Lower lobe of right lung (tissue), 2 donors: ENCODE measurements at regions not wholly inside any gene's neighbourhood (a gene's known extent, or its start where the extent isn't known, plus 50 kb on each side); places are given as distances from the start of the nearest gene placed in this dataset.
A peak's percentile ranks its signal among the peaks of the same experiment; 100 is the strongest.
"Not testable (repeated sequence)": the region's sequence is repeated elsewhere in the genome, so short reads cannot be mapped to it uniquely, and the experiment has no call there.

Experiments used
- ATAC-seq, 2 donors: fragments of 200-7000 bp; cut with Tn5 transposase; one replicate each; pipeline ENCODE4 v1.9.1; 2020 to 2022; ENCODE audit warnings: mild to moderate bottlenecking in 2 of 2, moderate library complexity in 2 of 2
- DNase-seq: peaks from one replicate; pipeline ENCODE4 v3.0.0-alpha.2; 2020
- H3K27ac ChIP-seq: fragments of 200-600 bp; one replicate; pipeline ENCODE4 v1.8.0; 2022
- H3K27me3 ChIP-seq: fragments of 200-600 bp; one replicate; pipeline ENCODE4 v1.8.0; 2022; ENCODE audit warnings: low read depth
- H3K36me3 ChIP-seq: fragments of 200-600 bp; one replicate; pipeline ENCODE4 v1.8.0; 2022; ENCODE audit warnings: mild to moderate bottlenecking
- H3K4me1 ChIP-seq: fragments of 200-600 bp; one replicate; pipeline ENCODE4 v1.8.0; 2022
- H3K4me3 ChIP-seq: fragments of 200-600 bp; one replicate; pipeline ENCODE4 v1.8.0; 2022; ENCODE audit warnings: mild to moderate bottlenecking
- H3K9me3 ChIP-seq: fragments of 200-600 bp; one replicate; pipeline ENCODE4 v1.8.0; 2022
- CTCF ChIP-seq: fragments of 200-600 bp; IDR thresholded peaks from one replicate; pipeline ENCODE4 v1.8.0; 2022; ENCODE audit warnings: antibody characterized with exemption, mild to moderate bottlenecking
- intact Hi-C: fragments of 100-400 bp; cut with DNase I; formaldehyde crosslinking; loops from one replicate; pipeline ENCODE4 v1.11.0; 2022
- donor health status: DM: no; HTN: yes; CAD: no; lungs with severe emphysema.

- TF ChIP-seq CTCF = no peak
- H3K4me3 ChIP-seq = no peak overlapping the region
- intact Hi-C loops = no loop called here
- no peaks in the 10 kb centered on the region for H3K36me3 ChIP-seq
- H3K9me3 ChIP-seq = no peaks in the 10 kb centered on the region
- no peaks in the 10 kb centered on the region for H3K4me1 ChIP-seq
- DNase-seq (no peak), ATAC-seq (peak; percentile 56 to 59)
- H3K27me3 ChIP-seq = no peaks in the 10 kb centered on the region
- no peak overlapping the region for H3K27ac ChIP-seq
Observed at GRCh38 chr6:80508885-80509630, 402.6 kb downstream of the BCKDHB start.

DNA sequence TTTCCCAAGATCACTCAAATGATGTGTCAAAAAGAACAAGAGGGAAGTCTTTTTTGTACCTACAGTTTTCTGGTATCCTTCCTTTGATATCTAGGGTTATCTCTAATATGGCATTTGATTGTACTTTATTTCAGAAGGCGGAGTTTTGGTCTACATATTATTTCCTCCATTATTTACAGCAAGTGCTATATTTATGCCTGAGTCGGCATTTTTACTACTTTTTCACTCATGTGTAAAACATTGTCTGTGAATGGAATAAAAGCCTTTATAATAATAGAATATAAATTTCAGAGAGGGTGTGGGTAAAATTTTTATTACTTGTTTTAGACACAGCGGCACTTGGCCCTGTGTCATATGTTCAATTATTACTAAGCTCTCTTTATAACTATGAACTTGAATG is 398.4 kb downstream of the BCKDHB start:
- Histone ChIP-seq H3K4me3 (no peak overlapping the region), H3K27me3 (no peaks in the 10 kb centered on the region), H3K9me3 (no peaks in the 10 kb centered on the region), H3K27ac (no peak overlapping the region), H3K36me3 (no peaks in the 10 kb centered on the region), H3K4me1 (no peaks in the 10 kb centered on the region)
- TF ChIP-seq CTCF = no peak
- ATAC-seq = no peak
- intact Hi-C loops = no loop called here
- DNase-seq = no peak

- no peaks in the 10 kb centered on the region for H3K4me1 ChIP-seq
- H3K36me3 ChIP-seq = no peaks in the 10 kb centered on the region
- intact Hi-C loops = no loop called here
- H3K27ac ChIP-seq = no peak overlapping the region
- no peak for TF ChIP-seq CTCF
- H3K9me3 ChIP-seq = no peaks in the 10 kb centered on the region
- no peak overlapping the region for H3K4me3 ChIP-seq
- DNase-seq (no peak), ATAC-seq (no peak)
- no peaks in the 10 kb centered on the region for H3K27me3 ChIP-seq
Observed at GRCh38 chr6:80503660-80504059, 397.2 kb downstream of the BCKDHB start.

GRCh38 chr6:80502871-80503270 is 396.4 kb downstream of the BCKDHB start:
- H3K4me3 ChIP-seq = no peak overlapping the region
- ATAC-seq (no peak), DNase-seq (no peak)
- no peaks in the 10 kb centered on the region for H3K36me3 ChIP-seq
- no peak for TF ChIP-seq CTCF
- H3K27ac ChIP-seq = no peak overlapping the region
- no peaks in the 10 kb centered on the region for H3K27me3 ChIP-seq
- intact Hi-C loops = no loop called here
- H3K9me3 ChIP-seq = no peaks in the 10 kb centered on the region
- H3K4me1 ChIP-seq = no peaks in the 10 kb centered on the region

DNA sequence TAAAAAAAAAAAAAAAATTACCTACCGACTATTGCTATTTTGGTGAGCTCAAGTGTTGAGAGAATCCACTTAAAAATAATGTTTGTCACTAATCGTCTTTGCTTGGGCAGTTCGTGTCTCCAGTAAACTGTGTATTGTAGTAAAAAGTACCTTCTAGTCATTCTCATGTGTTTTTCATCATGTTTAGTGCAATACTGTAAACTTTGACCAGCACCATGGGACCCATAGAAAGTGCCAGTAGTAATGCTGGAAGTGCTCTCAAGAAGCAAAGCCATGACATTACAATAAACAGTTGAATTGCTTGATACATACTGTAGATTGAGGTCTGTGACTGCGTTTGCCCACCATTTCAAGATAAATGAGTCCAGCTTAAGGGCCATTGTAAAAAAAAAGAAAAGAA is 395.2 kb downstream of the BCKDHB start:
- Histone ChIP-seq H3K36me3 (no peaks in the 10 kb centered on the region), H3K27ac (no peak overlapping the region), H3K9me3 (no peaks in the 10 kb centered on the region), H3K27me3 (no peaks in the 10 kb centered on the region), H3K4me3 (no peak overlapping the region), H3K4me1 (no peaks in the 10 kb centered on the region)
- no peak for ATAC-seq
- no peak for DNase-seq
- no peak for TF ChIP-seq CTCF
- intact Hi-C loops = no loop called here

DNA sequence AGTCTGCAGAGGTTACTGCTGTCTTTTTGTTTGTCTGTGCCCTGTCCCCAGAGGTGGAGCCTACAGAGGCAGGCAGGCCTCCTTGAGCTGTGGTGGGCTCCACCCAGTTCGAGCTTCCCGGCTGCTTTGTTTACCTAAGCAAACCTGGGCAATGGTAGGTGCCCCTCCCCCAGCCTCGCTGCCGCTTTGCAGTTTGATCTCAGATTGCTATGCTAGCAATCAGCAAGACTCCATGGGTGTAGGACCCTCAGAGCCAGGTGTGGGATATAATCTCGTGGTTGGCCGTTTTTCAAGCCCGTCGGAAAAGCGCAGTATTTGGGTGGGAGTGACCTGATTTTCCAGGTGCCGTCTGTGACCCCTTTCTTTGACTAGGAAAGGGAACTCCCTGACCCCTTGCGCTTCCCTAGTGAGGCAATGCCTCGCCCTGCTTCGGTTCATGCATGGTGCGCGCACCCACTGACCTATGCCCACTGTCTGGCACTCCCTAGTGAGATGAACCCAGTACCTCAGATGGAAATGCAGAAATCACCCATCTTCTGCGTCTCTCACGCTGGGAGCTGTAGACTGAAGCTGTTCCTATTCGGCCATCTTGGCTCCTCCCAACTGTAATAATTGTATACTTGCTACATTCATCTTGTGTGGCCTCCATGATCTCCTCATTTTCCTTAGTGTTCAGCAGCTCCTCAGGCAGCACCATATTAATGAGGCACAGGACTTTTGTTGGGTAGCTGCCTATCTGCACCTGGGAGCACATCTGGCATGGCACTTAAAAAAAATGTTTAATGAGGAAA is 391.4 kb downstream of the BCKDHB start:
- H3K36me3 ChIP-seq, H3K27ac ChIP-seq, intact Hi-C loops, ATAC-seq, H3K9me3 ChIP-seq, H3K4me3 ChIP-seq, H3K27me3 ChIP-seq, H3K4me1 ChIP-seq: not testable (repeated sequence)
- peak; percentile 41 for DNase-seq
